HG03575 (cell line): ENCODE measurements at regions not wholly inside any gene's neighbourhood (a gene's known extent, or its start where the extent isn't known, plus 50 kb on each side); places are given as distances from the start of the nearest gene placed in this dataset.

Source experiments
- ATAC-seq: cut with Tn5 transposase; IDR thresholded peaks from one replicate; pipeline ENCODE4 v1.9.1; 2021; ENCODE audit not compliant: unreplicated experiment, insufficient number of reproducible peaks, low FRiP score; ENCODE audit errors: extremely low read depth

DNA sequence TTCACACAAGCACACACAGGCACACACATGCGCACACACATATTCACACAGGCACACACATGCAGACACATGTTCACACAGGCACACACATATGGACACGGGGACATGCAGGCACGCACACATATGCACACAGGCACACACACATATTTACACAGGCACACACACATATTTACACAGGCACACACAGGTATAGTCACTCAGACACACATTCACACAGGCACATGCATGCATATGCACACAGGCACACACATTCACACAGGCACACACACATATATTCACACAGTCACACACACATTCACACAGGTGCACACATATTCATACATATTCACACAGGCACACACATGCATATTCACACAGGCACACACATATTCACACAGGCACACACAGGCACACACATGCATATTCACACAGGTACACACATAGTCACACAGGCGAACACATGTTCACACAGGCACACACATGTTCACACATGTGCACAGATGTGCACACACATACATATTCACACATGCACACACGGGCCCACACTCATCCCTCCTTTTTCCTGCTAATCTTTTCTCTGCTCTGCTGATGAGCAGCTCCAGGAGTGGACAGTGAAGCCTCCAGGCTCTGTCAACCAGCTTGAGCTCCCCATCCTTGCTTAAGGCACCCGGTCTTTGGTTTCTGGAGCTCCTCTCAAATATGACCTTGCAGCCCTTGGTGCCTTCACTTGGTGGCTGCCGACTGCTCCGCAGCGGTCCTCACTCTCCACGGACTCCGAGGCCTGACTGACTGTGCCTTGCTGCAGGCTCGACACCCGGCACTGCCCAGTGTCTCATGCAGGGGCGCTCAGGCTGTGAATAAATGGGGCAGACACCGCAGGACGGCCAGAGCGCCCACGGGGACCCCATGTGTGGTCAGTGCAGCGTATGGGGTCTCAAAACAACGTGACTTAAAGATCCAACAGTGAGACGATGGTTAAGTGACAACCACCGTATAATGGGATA is 581.2 kb upstream of the MGMT start:
- ATAC-seq, result no peak

- ATAC-seq, result no peak
Observed at GRCh38 chr10:128887856-128888255, 579.2 kb upstream of the MGMT start.

GRCh38 chr10:128892005-128892404 is 575.0 kb upstream of the MGMT start:
- no peak for ATAC-seq

DNA sequence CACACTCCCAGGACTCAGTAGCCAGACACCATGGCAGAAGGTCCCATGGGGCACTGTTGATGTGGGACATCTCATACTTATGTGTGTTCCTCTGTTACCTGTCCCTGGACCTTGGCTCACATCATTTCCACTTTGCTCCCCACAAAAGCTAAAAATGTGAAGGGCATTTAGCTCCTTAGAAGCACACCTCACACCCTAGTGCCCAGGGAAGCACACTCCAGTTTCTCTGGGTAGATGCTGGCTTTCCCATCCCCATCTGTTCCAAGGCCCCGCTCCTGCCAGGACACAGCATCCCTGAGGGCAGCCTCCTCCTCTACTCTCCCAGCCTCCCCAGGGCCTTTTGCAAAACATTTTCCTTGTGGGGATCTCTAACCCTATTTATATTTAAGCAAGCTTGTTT is 572.4 kb upstream of the MGMT start:
- ATAC-seq, result no peak

DNA sequence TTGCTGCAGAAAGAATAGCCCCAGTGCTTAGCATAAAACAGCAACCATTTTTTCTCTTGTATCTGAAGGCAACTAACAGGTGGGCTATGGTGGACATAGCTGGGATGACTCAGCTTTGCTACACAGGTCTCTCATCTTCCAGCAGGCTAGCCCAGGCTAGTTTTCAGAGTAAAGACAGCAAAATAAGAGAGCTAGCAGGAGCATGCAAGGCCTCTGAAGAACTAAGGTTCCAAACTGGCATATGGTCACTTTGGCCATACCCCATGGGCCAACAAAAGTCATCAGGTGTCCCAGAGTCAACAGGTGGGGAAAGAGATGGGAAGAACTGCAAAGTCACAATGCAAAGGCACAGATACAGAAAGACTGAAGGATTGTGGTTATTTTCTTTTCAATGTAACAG is 571.6 kb upstream of the MGMT start:
- no peak for ATAC-seq

DNA sequence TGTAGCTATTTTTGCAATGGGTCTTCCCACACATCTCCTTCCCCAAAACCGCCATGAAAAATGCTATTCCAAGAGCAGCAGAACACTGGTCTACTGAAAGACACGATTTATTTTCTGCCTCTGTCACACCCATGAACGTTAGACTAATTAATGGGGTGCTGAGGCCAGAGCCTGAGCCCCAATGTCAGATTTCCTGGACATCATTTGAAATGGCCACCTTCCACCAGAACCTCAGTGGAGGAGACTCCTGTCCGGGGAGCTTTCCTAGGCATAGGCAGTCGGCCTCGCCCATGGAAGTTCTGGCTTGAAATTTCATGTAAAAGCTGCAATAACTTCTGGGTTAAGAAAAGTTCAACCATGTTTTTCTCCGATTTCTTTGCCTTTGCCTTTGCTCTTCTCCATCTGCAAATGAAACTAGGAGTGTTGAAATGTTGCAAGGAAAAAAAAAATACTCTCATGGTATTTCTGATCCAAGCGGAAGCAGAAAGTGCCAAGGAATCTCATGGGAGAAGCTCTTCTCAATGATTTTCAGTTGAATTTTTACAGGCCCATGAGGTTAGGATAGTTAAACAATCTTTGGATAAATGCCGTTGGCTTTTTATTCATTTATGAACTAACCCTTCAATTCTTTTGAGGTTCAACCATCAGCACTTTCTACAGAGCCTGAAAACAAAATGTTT is 570.8 kb upstream of the MGMT start:
- no peak for ATAC-seq

DNA sequence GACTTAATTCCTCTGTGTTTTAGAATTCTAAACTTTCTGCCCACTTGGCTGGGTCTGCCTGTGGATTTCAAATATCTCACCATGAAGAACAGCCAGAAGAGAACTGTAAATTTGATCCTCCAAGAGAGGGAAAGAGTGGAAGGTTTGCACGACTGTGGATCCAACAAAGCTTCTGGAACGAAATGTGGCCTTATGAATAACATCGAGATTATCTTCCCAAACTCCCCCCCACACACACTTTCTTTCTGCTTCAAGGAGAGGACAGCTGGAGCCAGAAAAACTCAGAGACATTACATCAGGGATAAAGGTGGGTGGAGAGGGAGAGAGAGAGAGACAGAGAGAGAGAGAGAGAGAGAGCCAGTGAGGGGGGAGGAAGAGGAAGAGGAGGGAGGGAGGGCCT is 570.1 kb upstream of the MGMT start:
- ATAC-seq, result no peak

DNA sequence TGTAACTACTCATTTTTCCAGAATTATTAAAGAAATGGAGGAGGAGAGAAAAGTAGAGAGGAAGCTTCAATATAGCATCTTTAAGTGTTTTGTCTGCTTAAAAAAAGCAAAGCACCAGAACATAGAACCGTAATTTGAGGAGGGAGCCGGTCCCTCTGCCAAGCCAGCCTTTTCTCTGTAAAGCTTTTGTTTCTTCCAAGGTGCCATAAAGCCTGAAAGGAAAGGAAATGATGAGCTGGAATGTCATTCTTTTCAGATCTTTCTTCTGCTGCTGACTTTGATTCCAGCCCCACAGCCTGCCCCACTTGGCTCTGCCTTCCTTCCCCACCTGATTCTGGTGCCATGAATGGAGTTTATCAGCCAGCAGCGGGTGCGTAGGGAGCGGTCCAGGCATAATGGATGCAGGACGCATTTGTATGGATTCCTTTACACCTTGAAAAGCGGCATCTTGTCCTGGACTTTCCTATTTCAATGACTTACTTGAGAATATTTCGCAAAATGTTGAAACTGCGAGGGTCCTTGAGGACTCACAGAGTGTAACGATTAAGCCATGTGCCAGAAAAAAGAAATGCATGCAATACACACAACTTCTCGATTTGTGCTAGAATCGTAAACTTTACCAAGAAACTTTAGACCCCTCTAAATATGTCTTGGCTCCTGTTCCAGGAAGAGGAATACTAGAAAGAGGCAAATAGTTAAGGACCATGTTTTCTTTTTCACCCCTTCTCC is 569.5 kb upstream of the MGMT start:
- no peak for ATAC-seq

DNA sequence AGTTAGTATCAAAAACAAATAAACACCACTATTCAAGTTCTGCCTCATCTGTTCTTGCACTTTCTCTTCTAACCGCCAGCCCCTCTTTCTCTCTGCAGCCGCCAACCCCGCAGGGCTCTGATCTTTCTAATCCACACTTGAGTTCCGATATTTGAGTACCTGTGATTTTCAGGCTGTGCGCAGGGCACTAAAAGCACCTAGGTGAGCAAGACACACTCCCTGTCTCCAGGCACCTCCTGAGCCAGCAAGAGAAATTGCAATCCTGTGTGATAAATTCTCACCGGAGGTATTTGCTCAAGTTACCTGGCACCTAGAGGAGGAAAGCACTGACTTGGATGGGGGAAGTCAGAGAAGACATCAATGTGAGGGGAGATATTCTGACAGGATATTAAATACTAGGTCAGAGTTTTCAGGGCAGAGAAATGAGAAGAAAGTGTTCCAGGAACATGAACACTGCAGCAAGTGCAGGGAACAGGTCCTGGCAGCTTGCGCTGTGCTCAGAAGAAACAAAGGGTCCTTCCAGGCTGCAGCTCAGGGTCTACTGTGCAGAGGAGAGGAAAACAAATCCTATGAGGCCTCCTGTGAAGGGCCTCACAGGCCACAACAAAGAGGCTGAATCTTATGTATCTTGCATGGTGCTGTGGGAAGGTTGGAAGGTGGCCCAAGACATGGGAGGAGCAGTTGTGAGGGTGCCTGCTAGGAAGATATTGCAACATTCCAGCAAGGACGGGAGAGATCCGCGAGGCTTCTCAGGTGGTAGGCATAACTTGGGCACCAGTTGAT is 568.7 kb upstream of the MGMT start:
- no peak for ATAC-seq

GRCh38 chr10:128898916-128899195 is 568.2 kb upstream of the MGMT start:
- ATAC-seq, result no peak

DNA sequence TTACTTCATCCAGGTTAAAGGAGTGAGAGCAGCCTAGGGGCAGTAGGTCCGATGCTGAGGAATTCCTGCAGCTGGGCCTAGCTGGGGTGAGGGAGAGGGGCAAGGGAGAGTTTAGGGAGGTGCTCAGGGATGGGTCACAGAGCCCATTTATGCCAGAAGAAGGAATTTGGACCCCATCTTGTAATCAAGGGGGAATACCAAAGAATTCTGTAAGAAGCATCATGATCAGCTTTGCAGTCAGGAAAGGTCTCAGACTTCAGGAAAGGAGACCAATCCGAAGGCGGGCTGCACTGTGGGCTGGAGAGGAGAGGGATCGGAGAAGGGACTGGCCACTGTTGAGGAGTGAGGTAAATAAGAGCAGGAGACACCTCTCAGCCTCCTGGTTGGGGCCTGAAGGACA is 566.6 kb upstream of the MGMT start:
- ATAC-seq, result no peak

GRCh38 chr10:128901236-128901635 is 565.8 kb upstream of the MGMT start:
- no peak for ATAC-seq

DNA sequence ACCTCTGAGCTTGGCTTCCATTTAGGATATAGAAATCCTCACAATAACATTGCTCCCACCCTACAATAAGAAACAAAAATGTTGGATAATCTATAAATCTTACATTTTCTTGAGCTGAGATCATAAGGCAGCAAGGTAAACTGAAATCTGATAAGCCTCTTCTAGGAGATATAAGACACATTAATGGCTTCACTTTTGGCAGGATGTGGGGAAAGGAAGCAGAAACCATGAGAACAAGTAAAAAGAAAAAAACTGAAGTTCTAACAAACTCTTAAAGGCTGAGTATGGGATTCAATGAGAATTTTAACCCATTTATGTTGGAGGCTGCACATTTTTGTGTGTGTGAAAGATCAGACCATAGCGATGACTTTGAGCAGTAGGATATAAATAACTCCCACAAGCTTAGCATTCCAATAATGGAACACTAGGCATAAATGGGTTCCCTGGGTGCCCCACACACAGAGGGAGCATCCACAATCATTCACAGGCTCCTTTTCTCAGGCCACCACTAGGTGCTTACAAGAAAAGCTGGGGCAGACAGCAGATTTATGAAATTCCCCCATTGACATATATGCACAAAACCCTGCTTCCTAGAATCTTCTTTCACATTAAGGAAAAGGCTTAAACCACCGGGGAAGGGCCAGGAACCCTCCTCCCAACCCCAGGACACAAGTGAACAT is 564.9 kb upstream of the MGMT start:
- no peak for ATAC-seq

- ATAC-seq, result no peak
Observed at GRCh38 chr10:128907155-128907941, 559.7 kb upstream of the MGMT start.

DNA sequence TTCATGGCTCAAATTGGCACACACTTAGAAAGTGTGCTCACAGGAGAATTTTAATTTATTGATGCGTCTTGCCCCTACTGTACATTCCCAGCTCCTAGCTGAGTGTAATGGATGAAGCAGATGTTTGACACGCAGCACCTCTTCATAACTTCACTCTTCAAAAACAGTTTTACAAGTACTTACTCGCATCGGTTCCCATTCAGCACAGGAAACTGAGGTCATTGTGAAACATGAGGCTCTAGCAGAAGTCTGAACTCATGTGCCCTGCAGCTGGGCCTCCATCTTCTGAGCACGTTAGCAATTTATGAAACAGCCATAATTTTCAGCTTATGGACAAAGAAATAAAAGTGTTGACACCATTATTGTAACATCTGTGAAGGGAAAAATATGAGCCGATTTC is 558.9 kb upstream of the MGMT start:
- ATAC-seq, result no peak

DNA sequence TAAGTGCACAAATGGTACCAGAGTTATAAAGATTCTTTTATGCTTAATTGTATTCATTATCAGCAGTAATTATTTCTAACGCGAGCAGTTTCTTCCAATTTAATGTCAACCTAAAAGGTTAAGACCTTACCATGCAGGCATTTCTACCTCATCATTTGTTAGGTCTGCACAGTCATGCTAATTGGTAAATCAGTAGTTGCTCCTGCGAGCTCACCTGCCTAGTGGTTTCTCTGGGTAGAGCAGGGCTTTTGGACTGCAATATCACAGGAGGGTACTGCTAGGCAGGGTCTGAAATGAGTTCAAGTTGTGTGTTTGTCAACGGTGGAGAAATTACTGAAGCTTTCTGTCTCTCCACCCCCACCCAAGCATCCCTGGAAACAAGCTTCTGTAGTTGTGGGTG is 558.5 kb upstream of the MGMT start:
- no peak for ATAC-seq

DNA sequence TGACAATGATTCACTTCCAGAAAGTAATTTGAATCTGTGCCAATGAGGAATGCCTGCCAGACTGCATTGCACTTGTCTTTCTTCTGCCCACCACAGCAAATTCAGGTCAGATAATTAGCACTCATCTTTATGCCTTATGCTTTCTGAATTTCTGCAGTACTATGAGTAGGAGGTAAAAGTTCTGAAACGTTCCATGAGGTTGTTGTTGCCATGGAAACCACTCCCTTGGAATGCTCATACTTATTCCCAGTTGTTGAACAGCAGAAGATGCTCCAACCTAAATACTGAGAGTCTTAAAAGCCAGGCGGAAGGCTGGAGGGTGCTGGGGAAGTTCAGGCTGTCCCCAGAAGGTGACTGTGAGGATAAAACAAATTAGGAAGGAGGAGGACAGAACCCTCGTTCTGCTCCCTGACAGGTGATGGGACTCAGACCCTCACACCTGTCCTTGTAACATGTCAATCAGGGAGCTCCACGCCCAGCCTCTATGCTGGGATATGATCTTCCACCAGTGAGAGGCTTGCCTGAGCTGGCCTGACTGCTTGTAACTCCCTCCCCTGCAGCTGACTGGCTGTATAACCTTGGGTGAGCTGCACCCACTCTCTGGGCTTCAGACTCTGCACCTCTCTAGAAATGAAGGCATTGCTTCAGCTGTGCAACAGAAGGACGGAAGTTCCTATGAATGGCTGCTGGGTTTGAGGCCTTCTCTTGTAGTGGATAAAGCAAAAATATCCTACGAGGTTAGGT is 554.3 kb upstream of the MGMT start:
- no peak for ATAC-seq
